Chondrocyte (in vitro differentiated cells): ENCODE measurements at regions not wholly inside any gene's neighbourhood (a gene's known extent, or its start where the extent isn't known, plus 50 kb on each side); places are given as distances from the start of the nearest gene placed in this dataset.

Experiments used
- DNase-seq: peaks from one replicate; pipeline ENCODE4 v3.0.0; 2021; ENCODE audit warnings: mixed read lengths, low spot score
- H3K27ac Mint-ChIP-seq: one replicate; pipeline ENCODE4 v1.8.0; 2021; ENCODE audit warnings: mild to moderate bottlenecking, moderate library complexity, mixed read lengths; ENCODE audit not compliant: unreplicated experiment
- H3K27me3 Mint-ChIP-seq: 2 replicates; pipeline ENCODE4 v1.8.0; 2021; ENCODE audit warnings: low read depth, mixed read lengths
- H3K36me3 Mint-ChIP-seq: 2 replicates; pipeline ENCODE4 v1.8.0; 2021; ENCODE audit warnings: low read depth, mixed read lengths
- H3K4me1 Mint-ChIP-seq: 2 replicates; pipeline ENCODE4 v1.8.0; 2021; ENCODE audit warnings: low read depth, mild to moderate bottlenecking, mixed read lengths
- H3K4me3 Mint-ChIP-seq: one replicate; pipeline ENCODE4 v1.8.0; 2021; ENCODE audit warnings: mild to moderate bottlenecking, moderate library complexity, mixed read lengths; ENCODE audit not compliant: unreplicated experiment
- H3K9me3 Mint-ChIP-seq: 2 replicates; pipeline ENCODE4 v1.8.0; 2021; ENCODE audit warnings: low read depth, mixed read lengths
- CTCF ChIP-seq: fragments of 200-600 bp; sonication (generic); IDR thresholded peaks from 2 replicates; pipeline ENCODE4 v1.5.0; 2021; ENCODE audit warnings: antibody characterized with exemption, mild to moderate bottlenecking, moderate library complexity

GRCh38 chr13:84912720-84913119 lies 886.5 kb downstream of the SLITRK6 start:
- no peak for DNase-seq
- H3K4me1 Mint-ChIP-seq, result no peaks in the 10 kb centered on the region
- no peaks in the 10 kb centered on the region for H3K27me3 Mint-ChIP-seq
- H3K9me3 Mint-ChIP-seq, result no peaks in the 10 kb centered on the region
- H3K36me3 Mint-ChIP-seq, result no peaks in the 10 kb centered on the region
- no peak for TF ChIP-seq CTCF
- H3K4me3 Mint-ChIP-seq, result no peak overlapping the region
- no peak overlapping the region for H3K27ac Mint-ChIP-seq

GRCh38 chr13:84910423-84910822 lies 888.8 kb downstream of the SLITRK6 start:
- no peak overlapping the region for H3K4me3 Mint-ChIP-seq
- no peaks in the 10 kb centered on the region for H3K27me3 Mint-ChIP-seq
- TF ChIP-seq CTCF, result no peak
- DNase-seq, result no peak
- no peak overlapping the region for H3K27ac Mint-ChIP-seq
- H3K36me3 Mint-ChIP-seq, result no peaks in the 10 kb centered on the region
- no peaks in the 10 kb centered on the region for H3K9me3 Mint-ChIP-seq
- H3K4me1 Mint-ChIP-seq, result no peaks in the 10 kb centered on the region

- no peaks in the 10 kb centered on the region for H3K4me1 Mint-ChIP-seq
- no peaks in the 10 kb centered on the region for H3K36me3 Mint-ChIP-seq
- H3K9me3 Mint-ChIP-seq, result no peaks in the 10 kb centered on the region
- no peak for TF ChIP-seq CTCF
- H3K27me3 Mint-ChIP-seq, result peaks cover 2% of the 10 kb centered on the region
- DNase-seq, result no peak
- H3K4me3 Mint-ChIP-seq, result no peak overlapping the region
- no peak overlapping the region for H3K27ac Mint-ChIP-seq
These were observed 895.8 kb downstream of the SLITRK6 start for GRCh38 chr13:84903391-84903790.

- Mint-ChIP-seq H3K27ac (no peak overlapping the region), H3K9me3 (no peaks in the 10 kb centered on the region), H3K4me1 (no peaks in the 10 kb centered on the region), H3K27me3 (peaks cover 2% of the 10 kb centered on the region), H3K4me3 (no peak overlapping the region), H3K36me3 (no peaks in the 10 kb centered on the region)
- DNase-seq, result no peak
- no peak for TF ChIP-seq CTCF
These were observed 897.0 kb downstream of the SLITRK6 start for GRCh38 chr13:84902243-84902642.

- H3K4me3 Mint-ChIP-seq, result no peak overlapping the region
- TF ChIP-seq CTCF, result peak; percentile 87
- H3K27me3 Mint-ChIP-seq, result peaks cover 2% of the 10 kb centered on the region
- no peak overlapping the region for H3K27ac Mint-ChIP-seq
- H3K9me3 Mint-ChIP-seq, result no peaks in the 10 kb centered on the region
- no peak for DNase-seq
- no peaks in the 10 kb centered on the region for H3K36me3 Mint-ChIP-seq
- no peaks in the 10 kb centered on the region for H3K4me1 Mint-ChIP-seq
These were observed 903.1 kb downstream of the SLITRK6 start for GRCh38 chr13:84896128-84896527.
